ENCODE measurements at regions not wholly inside any gene's neighbourhood (a gene's known extent, or its start where the extent isn't known, plus 50 kb on each side); places are given as distances from the start of the nearest gene placed in this dataset.

DNA sequence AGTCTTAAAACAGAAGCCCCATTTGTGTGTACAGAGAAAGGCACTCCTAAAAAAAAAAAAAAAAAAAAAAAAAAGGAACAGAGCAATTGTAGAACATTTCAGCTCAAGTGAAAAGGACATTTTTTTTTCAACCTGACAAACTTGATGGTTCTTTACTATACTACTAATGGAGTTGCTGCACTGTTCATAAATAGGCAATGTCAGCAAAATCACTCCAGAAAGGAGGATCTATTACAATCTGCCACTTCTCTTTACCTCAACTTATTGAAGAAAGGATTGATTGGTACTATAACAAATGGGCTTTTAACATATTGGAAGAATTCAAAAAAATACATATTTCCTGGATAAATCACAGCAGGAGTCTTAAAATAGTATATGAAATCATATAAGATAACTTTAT, 1517.7 kb downstream of the SLITRK1 start:
- no peak for DNase-seq
- H3K9me3 Mint-ChIP-seq = peaks cover 0 to 11% (median 3%) of the 10 kb centered on the region in 6 donors
- no peaks in the 10 kb centered on the region for H3K27me3 Mint-ChIP-seq (ENCODE audit: low read depth in 3 of 3)
- no peak overlapping the region for H3K27ac Mint-ChIP-seq
- no peaks in the 10 kb centered on the region for H3K36me3 Mint-ChIP-seq
- no peak overlapping the region for H3K4me3 Mint-ChIP-seq
- no peaks in the 10 kb centered on the region for H3K4me1 Mint-ChIP-seq

DNA sequence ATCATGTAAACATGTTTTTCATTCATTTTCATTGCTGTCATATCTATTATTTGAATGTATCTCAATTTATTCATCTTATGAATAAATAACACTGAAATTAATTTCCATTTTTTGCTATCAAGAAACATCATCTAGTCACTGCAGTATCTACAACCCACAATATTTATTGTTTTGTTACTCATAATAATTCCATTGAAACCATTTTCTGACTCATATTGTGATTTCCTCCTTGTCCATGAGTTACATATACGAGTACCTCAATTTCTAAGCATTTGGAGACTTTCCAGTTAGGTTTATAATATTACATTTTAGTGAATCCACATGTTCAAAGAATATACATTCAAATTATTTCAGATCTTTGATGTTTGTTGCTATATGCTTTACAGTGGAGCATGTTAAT, 1524.0 kb downstream of the SLITRK1 start:
- no peak overlapping the region for H3K27ac Mint-ChIP-seq

GRCh38 chr13:82356667-82357410, 1525.4 kb downstream of the SLITRK1 start:
- DNase-seq = no peak
- Mint-ChIP-seq H3K4me1 (no peaks in the 10 kb centered on the region), H3K4me3 (no peak overlapping the region), H3K27me3 (ENCODE audit: low read depth in 3 of 3) (peaks cover 0 to 2% (median 0%) of the 10 kb centered on the region in 3 donors), H3K9me3 (peaks cover 5 to 28% (median 17%) of the 10 kb centered on the region in 6 donors), H3K36me3 (no peaks in the 10 kb centered on the region), H3K27ac (no peak overlapping the region)

More for the DNA sequence above, 1524.0 kb downstream of the SLITRK1 start:
- H3K36me3 Mint-ChIP-seq = no peaks in the 10 kb centered on the region
- no peaks in the 10 kb centered on the region for H3K4me1 Mint-ChIP-seq
- peaks cover 6 to 23% (median 11%) of the 10 kb centered on the region in 6 donors for H3K9me3 Mint-ChIP-seq
- no peak for DNase-seq
- peaks cover 0 to 2% (median 0%) of the 10 kb centered on the region in 3 donors for H3K27me3 Mint-ChIP-seq (ENCODE audit: low read depth in 3 of 3)
- no peak overlapping the region for H3K4me3 Mint-ChIP-seq

- DNase-seq = no peak
- Mint-ChIP-seq H3K4me1 (no peaks in the 10 kb centered on the region), H3K4me3 (no peak overlapping the region), H3K36me3 (no peaks in the 10 kb centered on the region), H3K27ac (no peak overlapping the region), H3K27me3 (ENCODE audit: low read depth in 3 of 3) (no peaks in the 10 kb centered on the region), H3K9me3 (peaks cover 0 to 13% (median 7%) of the 10 kb centered on the region in 6 donors)
These were observed 1537.4 kb downstream of the SLITRK1 start for GRCh38 chr13:82344867-82345266.

- no peaks in the 10 kb centered on the region for H3K36me3 Mint-ChIP-seq
- H3K27ac Mint-ChIP-seq = no peak overlapping the region
- no peaks in the 10 kb centered on the region for H3K27me3 Mint-ChIP-seq (ENCODE audit: low read depth in 3 of 3)
- no peak for DNase-seq
- no peak overlapping the region for H3K4me3 Mint-ChIP-seq
- H3K9me3 Mint-ChIP-seq = peaks cover 5 to 22% (median 17%) of the 10 kb centered on the region in 6 donors
- H3K4me1 Mint-ChIP-seq = no peaks in the 10 kb centered on the region
These were observed 1541.2 kb downstream of the SLITRK1 start for GRCh38 chr13:82341116-82341515.

DNA sequence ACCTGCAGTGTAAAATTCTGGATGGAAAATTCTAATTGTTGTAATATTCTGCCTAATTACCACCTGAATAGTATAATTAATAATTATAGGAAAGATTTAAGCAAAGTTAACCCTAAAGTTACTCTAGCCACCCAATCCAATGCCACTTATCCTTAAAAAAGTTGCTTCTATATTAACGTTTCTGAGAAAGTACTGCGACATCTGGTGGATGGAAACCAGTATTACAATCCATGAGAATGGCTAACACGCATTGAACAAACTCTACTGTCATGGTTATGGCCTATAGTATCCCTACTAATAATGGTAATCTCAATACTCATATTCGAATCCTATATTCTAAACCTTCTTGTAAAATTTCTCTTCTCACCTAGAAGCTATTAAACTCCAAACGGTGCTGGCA, 1551.8 kb downstream of the SLITRK1 start:
- Mint-ChIP-seq H3K27ac (no peak overlapping the region), H3K4me3 (no peak overlapping the region), H3K36me3 (no peaks in the 10 kb centered on the region), H3K27me3 (ENCODE audit: low read depth in 3 of 3) (peaks cover 0 to 3% (median 0%) of the 10 kb centered on the region in 3 donors), H3K9me3 (peaks cover 2 to 17% (median 8%) of the 10 kb centered on the region in 6 donors), H3K4me1 (no peaks in the 10 kb centered on the region)
- DNase-seq = no peak

GRCh38 chr13:82323101-82323500, 1559.2 kb downstream of the SLITRK1 start:
- Mint-ChIP-seq H3K27ac (no peak overlapping the region), H3K27me3 (ENCODE audit: low read depth in 3 of 3) (peaks cover 0 to 3% (median 0%) of the 10 kb centered on the region in 3 donors), H3K4me1 (no peaks in the 10 kb centered on the region), H3K4me3 (no peak overlapping the region), H3K36me3 (no peaks in the 10 kb centered on the region), H3K9me3 (peaks cover 19 to 62% (median 28%) of the 10 kb centered on the region in 6 donors)
- no peak for DNase-seq

DNA sequence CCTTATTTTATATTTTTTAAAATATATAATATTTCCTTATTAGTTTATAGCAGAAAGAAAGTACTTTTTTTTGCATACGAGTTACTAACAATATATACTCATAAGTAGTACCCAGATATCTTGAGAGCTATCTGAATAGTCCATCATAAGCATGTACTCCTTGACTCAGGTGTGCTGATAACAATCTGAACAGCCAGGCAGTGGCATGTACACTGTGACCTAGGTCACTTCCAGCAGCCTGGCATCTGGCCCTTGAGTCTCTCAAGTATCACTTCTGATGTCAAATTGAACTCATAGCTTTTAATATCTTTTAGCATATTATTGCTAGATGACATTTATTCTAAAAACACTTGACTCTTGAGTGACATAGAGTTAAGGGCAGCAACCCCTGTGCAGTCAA, 1576.7 kb downstream of the SLITRK1 start:
- peaks cover 3 to 36% (median 18%) of the 10 kb centered on the region in 6 donors for H3K9me3 Mint-ChIP-seq
- no peak overlapping the region for H3K27ac Mint-ChIP-seq
- H3K36me3 Mint-ChIP-seq = no peaks in the 10 kb centered on the region
- H3K4me1 Mint-ChIP-seq = no peaks in the 10 kb centered on the region
- DNase-seq = no peak
- peaks cover 0 to 4% (median 0%) of the 10 kb centered on the region in 3 donors for H3K27me3 Mint-ChIP-seq (ENCODE audit: low read depth in 3 of 3)
- no peak overlapping the region for H3K4me3 Mint-ChIP-seq

GRCh38 chr13:82298106-82298505, 1584.2 kb downstream of the SLITRK1 start:
- peaks cover 7 to 48% (median 20%) of the 10 kb centered on the region in 6 donors for H3K9me3 Mint-ChIP-seq
- no peaks in the 10 kb centered on the region for H3K4me1 Mint-ChIP-seq
- peaks cover 0 to 2% (median 0%) of the 10 kb centered on the region in 3 donors for H3K27me3 Mint-ChIP-seq (ENCODE audit: low read depth in 3 of 3)

GRCh38 chr13:82294226-82294625, 1588.0 kb downstream of the SLITRK1 start:
- no peak for DNase-seq
- H3K36me3 Mint-ChIP-seq = no peaks in the 10 kb centered on the region
- H3K27ac Mint-ChIP-seq = no peak overlapping the region
- H3K27me3 Mint-ChIP-seq (ENCODE audit: low read depth in 3 of 3) = no peaks in the 10 kb centered on the region
- peaks cover 9 to 57% (median 27%) of the 10 kb centered on the region in 6 donors for H3K9me3 Mint-ChIP-seq
- no peaks in the 10 kb centered on the region for H3K4me1 Mint-ChIP-seq
- H3K4me3 Mint-ChIP-seq = no peak overlapping the region

More at GRCh38 chr13:82298106-82298505, 1584.2 kb downstream of the SLITRK1 start:
- H3K27ac Mint-ChIP-seq = no peak overlapping the region
- H3K36me3 Mint-ChIP-seq = no peaks in the 10 kb centered on the region
- no peak for DNase-seq
- H3K4me3 Mint-ChIP-seq = no peak overlapping the region

- no peak overlapping the region for H3K27ac Mint-ChIP-seq
- no peak for DNase-seq
- H3K4me1 Mint-ChIP-seq = no peaks in the 10 kb centered on the region
- peaks cover 9 to 50% (median 28%) of the 10 kb centered on the region in 6 donors for H3K9me3 Mint-ChIP-seq
- H3K27me3 Mint-ChIP-seq (ENCODE audit: low read depth in 3 of 3) = no peaks in the 10 kb centered on the region
- H3K36me3 Mint-ChIP-seq = no peaks in the 10 kb centered on the region
- no peak overlapping the region for H3K4me3 Mint-ChIP-seq
These were observed 1589.9 kb downstream of the SLITRK1 start for GRCh38 chr13:82292334-82292733.

GRCh38 chr13:82291852-82292251, 1590.4 kb downstream of the SLITRK1 start:
- Mint-ChIP-seq H3K4me3 (no peak overlapping the region), H3K36me3 (no peaks in the 10 kb centered on the region), H3K27ac (no peak overlapping the region), H3K27me3 (ENCODE audit: low read depth in 3 of 3) (no peaks in the 10 kb centered on the region), H3K9me3 (peaks cover 9 to 50% (median 28%) of the 10 kb centered on the region in 6 donors), H3K4me1 (no peaks in the 10 kb centered on the region)
- no peak for DNase-seq

DNA sequence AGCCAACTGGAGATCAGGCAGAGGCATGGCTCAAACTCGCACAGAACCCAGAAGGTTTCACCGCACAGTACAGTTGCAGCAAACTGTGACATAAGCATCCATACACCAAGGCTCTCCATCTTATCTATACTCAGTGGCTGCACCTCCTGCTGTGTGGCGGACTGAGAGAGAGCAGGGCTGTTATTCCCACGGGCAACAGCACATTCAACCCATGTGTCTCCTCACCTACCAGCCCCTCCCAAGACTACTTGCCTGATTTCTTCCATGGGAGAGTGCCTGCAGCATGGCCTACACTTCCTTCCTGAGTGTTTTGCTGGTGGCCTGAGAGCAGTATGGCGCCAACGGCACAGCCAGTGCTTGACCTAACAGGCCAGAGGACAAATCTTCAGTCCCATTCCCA, 1606.6 kb downstream of the SLITRK1 start:
- Mint-ChIP-seq H3K27me3 (ENCODE audit: low read depth in 3 of 3) (peaks cover 0 to 1% (median 0%) of the 10 kb centered on the region in 3 donors), H3K4me1 (no peaks in the 10 kb centered on the region), H3K27ac (no peak overlapping the region), H3K9me3 (peaks cover 9 to 28% (median 23%) of the 10 kb centered on the region in 6 donors), H3K4me3 (no peak overlapping the region), H3K36me3 (no peaks in the 10 kb centered on the region)
- DNase-seq = no peak

- Mint-ChIP-seq H3K9me3 (peaks cover 15 to 39% (median 24%) of the 10 kb centered on the region in 6 donors), H3K27me3 (ENCODE audit: low read depth in 3 of 3) (no peaks in the 10 kb centered on the region), H3K4me3 (no peak overlapping the region), H3K4me1 (no peaks in the 10 kb centered on the region), H3K27ac (no peak overlapping the region), H3K36me3 (no peaks in the 10 kb centered on the region)
- DNase-seq = no peak
These were observed 1623.0 kb downstream of the SLITRK1 start for GRCh38 chr13:82259284-82259683.

Data from immature natural killer cell (primary cell).